ENCODE measurements at regions not wholly inside any gene's neighbourhood (a gene's known extent, or its start where the extent isn't known, plus 50 kb on each side); places are given as distances from the start of the nearest gene placed in this dataset.
"Not testable (repeated sequence)": the region's sequence is repeated elsewhere in the genome, so short reads cannot be mapped to it uniquely, and the experiment has no call there.

DNA sequence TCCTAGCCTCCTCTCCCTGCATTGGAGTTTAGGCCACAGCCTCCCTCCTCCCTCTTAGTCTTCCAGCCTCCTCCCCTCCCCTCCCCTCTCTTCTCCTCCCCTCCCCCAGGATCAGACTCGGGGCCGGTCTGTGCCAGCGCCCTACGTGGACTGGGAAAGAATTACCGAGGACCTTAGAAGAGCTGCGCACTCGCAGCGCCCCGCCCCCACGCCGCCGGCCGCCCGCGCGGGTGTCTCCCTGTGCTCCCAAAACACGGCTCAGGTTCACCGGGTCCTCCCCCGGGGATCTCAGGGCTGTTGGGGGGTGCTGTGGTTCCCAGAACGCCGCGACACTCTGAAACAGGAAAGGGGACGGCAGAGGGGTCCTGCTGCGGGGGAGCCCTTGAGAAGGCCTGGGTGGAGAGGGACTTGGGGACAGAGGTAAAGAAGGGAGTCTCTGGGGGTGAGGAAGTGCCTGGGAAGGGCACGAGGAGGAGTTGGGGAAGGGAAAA, 122.3 kb upstream of the TBL1X start:
- peak; percentile 50 for DNase-seq (ENCODE audit: low read depth, low spot score)

DNA sequence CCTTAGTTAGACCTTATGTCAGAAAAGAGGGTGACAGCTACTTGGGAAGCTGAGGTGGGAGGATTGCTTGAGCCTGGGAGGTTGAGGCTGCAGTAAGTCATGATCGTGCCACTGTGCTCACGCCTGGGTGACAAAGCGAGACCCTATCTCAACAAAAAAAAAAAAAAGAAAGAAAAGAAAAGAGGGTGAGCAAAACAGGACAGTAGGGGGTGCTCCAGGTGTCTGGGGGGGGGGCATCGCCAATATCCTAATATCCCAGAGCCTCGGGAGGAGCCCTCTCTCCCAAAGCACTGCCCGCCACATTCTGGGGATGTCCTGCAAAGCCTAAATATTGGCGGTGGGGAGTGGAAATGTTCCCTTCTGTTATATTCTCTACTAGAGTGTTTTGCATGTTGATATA, 120.9 kb upstream of the TBL1X start:
- DNase-seq (ENCODE audit: low read depth, low spot score): no peak

DNA sequence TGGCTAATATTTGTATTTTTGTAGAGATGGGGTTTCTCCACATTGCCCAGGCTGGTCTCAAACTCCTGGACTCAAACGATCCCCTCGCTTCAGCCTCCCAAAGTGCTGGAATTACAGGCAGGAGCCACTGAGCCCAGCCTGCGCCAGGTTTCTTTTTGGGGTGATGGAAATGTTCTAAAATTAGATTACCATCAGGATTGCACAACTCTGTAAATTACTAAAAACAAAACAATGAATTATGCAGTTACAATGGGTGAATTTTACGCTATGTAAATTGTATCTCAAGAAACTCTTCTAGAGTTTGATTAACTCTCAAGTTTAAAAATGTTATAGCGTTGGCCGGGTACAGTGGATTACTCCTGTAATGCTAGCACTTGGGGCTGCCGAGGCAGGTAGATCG, 118.9 kb upstream of the TBL1X start:
- no peak for DNase-seq (ENCODE audit: low read depth, low spot score)

DNA sequence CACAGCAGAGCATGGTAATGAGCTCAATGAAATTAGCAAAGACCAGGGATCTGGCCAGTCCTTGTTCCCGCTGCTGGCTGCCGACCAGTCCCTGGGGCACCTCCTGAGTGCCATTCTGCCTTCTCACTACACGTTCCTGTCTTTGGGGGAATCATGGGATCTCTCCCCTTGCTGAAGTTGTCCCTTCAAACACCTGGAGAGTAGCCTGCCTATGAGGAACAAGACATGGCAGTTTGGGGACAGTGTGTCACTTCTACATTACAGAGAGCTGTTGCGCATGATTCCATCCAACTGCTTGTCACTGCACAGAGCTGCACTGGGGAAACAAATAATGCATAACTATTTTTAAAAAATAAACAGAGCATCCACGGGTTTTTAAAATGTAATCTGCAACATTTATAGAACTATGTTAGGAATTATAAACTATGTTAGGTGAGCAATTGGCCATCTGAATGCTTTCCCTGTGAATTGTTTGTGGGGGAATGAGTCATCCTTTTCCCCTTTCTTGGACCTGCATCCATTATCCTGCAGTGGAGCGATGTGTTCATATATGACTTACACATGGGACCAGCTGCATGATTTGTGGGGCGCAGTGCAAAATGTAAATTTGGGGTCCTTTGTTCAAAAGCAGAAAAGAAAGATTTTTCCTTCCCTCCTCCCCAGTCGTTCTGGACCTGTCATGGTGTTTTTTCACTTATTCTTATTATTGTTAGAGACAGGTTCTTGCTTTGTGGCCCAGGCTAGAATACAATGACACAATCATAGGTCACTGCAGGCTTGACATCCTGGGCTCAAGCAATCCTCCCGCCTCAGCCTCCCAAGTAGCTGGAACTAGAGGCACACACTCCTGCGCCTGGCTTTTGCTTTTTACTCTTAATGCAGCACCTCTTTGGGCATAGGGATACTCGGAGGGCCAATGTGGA, 115.0 kb upstream of the TBL1X start:
- no peak for DNase-seq (ENCODE audit: low read depth, low spot score)

DNA sequence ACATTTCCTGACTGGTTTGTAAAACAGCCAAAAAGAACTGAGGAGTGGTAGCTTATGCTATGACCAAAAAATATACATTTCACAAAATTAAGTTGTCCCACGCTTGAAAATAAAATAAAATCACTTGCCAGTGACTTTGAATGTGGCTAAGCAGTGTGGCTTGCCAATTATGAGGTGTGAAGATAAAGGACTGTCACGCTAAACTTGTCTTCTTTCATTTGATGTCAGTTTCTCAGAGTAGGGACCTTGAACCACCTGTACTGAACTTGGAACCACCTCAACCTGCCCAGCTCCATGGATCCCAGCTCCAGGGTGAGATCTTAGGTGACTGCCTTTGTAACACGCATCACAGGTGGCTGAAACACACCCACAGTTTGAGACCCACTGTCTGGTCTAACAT, 113.7 kb upstream of the TBL1X start:
- DNase-seq (ENCODE audit: low read depth, low spot score): no peak

DNA sequence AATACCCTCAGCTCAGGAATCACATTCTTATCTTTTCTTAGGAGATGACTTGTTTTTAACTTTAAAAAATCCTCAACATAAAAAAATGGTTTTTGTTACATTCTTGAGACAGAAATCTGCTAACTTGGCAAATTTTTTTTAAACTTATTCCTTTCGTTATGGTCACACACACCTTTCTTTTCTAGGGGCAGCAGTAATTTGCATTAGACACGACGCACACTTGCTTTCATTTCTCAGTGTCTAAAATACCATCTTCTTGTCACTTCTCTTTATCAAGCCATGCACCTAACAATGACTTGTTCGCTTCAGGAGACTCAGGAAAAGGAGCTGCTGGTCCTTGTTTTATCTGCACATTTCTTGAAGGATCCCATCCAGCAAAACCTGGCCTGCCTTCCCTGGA, 112.6 kb upstream of the TBL1X start:
- DNase-seq (ENCODE audit: low read depth, low spot score): no peak

DNA sequence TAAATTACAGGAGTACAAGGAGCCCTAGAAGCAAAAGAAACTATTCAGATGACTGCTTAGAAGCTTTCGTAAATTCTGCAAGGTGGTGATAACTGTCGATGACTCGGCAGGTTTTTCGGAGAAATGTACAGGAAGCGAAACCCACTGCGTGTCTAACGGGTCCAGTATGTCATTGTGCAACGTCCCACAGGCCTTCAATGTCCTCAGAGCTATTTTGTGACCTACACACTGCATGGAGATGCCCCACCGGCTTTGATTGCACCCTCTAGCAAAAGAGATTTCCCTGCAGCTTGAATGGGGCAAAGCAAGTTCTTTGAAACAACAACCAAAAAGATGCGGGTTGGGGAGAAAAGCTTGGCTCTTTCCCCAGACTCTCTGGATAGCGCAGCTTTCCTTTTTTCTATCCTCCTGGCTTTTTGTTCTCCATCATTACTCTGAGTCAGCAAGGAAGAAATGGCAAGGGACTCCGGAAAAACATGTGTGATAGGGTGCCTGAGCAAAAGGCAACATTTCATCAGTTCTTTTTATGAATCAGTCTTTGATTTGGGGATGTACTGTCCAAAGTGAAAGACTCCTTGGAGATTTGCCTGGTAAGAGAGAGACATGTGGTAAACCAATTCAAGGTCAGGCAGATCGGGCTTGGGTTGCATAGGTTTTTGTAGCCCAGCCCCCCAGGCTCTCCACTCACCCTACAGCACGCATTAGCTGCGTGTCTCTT, 112.0 kb upstream of the TBL1X start:
- DNase-seq (ENCODE audit: low read depth, low spot score): no peak

DNA sequence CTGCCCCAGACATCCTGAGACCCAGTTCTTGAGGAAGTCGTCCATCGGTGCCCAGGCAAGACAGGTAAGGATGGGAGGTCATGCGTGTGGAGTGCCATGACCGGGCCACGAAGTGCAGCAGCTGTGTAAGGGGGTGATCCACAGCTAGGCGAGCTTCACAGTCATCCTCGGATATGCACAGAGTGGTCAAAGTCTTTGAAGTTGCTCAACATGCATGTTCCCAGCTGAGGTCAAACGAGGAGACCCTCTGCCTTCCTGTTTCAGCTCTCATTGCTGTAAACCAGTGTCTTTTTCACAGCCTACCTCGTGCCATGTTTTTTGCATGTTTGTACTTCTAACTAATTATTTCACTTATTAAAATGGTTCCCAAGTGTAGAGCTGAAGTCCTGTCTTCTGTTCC, 109.9 kb upstream of the TBL1X start:
- no peak for DNase-seq (ENCODE audit: low read depth, low spot score)

DNA sequence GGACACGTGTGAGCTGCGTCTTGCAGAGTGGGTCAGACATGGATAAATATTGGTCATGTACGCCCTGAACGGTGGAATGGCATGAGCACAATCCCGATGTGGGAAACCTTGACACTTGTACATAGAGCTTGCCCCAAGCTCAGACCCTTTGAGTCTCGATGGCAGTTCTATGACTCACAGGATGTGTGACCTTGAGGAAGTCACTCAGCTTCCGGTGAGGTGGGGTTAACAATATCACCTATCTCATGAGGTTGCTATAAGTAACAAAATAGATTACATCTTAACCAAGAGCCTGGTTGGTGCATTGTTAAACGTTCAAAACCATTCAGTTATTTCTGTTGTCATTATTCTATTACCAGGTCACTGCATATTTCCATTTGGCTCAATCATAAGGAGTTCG, 109.1 kb upstream of the TBL1X start:
- no peak for DNase-seq (ENCODE audit: low read depth, low spot score)

DNA sequence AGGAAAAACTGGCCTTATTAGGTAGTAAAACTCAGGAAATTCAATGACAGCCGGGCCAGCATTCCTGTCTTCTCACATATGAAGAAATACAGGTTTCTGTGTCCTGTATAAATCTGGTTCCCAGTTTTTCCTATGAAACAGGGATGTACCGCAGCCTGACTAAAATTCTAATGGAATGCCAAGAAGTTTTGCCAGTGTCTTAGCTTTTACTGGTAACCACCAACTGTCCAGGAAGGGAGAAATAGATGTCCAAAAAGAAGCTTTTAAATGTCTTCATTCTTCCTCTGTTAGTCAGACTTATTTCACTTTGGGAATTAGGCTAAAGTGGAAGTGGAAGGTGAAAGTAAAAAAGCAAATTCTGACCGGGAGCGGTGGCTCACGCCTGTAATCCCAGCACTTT, 108.0 kb upstream of the TBL1X start:
- DNase-seq (ENCODE audit: low read depth, low spot score): no peak

DNA sequence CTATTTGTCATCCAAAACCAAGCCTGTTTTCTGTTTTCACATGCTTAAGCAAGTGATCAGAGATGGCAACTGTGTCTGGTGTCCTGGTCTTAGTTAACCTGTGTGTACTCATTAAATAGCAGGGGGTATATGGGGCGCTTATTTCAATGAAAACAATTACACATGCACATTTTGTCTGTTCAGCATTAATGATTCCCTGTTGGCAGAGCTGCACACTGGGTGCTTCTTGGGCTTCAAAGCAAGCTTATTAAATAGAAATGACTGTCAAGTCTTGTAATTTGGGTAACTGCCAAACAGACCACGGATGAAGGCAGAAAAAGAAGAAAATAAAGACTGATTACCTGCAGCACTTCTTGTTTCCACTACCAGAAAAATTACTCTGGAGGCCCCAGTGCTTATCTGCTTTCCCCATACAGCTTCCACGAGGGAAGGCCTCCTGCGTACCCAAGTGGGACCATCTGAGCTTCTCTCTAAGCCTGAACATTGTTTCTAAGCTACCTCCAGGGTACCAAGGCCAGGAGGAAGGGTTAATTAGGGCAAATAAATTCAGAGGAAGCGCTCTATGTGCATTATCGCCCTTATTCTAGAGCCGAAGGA, 107.2 kb upstream of the TBL1X start:
- no peak for DNase-seq (ENCODE audit: low read depth, low spot score)

DNA sequence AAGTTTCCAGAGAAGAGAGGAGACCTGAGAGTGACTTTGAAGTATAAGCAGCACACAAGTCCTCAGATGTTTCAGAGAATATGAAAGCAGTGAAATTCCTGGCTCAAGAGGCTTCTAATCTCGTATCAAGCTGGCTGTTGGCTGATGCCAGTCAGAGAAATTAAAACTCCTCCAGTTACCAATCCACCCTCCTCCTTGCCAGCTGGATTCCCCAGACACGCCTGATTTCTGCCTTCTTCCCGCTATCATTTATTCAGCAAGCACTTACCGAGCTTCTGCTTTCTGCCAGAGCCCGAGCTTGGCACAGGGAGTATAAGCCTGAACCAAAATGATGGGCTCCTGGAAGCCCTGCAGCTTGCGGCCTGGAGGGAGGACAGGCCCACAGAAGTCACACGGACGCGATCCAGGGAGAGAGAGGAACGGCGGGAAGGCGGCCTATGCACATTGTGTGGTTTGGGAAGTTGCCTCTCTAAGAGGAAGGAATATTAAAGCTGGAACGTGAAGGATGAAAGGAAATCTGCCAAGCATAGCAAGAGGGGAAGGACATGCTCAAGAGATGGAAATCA, 102.4 kb upstream of the TBL1X start:
- no peak for DNase-seq (ENCODE audit: low read depth, low spot score)

DNA sequence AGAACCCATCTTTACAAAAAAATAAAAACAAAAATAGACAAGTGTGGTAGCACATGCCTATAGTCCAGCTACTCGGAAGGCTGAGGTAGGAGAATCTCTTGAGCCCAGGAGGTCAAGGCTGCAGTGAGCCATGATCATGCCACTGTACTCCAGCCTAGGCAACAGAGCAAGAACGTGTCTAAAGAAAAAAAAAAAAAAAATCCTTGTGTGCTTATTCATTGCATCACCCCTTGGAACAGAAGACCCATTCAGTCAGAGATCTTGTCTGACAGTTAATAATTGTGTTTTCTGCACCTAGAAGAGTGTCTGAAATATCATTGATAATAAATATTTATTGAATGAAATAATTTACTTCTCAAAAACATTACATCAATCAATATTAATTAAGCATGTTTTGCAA, 97.4 kb upstream of the TBL1X start:
- DNase-seq (ENCODE audit: low read depth, low spot score): no peak

DNA sequence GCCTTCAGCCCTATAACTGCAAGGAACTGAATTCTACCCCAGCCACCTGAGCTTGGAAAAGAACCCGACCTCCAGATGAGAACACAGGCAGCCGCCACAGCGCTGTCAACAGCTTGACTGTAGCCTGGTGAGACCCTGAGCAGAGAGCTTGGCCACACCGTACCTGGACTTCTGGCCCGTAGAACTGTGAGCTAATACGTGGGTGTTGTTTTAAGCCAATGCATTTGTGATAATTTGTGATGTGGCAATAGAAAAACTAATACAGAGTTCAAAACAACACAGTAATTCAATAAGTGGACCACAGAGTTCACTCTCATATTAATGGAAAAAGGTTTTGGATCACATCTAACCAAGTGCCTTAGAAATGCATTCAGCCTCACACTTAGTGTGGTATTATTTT, 96.6 kb upstream of the TBL1X start:
- no peak for DNase-seq (ENCODE audit: low read depth, low spot score)

DNA sequence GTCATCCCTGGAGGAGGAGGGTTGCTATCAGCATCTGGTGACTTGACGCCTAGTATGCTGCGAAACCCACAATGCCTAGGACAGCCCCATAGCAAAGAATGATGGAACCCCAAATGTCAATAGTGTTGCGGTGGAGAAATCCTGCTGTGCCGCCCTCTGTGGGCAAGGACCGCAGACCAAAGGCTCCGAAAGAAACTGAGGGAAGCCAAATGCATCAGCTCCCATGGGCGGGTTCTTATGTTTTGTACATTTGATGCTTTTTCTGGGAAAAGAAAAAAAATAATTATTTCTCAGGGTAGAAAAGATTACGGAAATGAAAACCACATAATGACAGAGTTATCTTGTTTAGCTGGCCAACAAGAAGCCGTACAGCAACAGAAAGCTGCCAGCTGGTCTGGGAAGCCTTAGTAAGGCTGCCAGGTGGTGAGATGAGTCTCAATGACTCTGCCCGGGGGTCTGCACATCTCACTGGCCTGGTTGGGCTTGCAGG, 95.0 kb upstream of the TBL1X start:
- no peak for DNase-seq (ENCODE audit: low read depth, low spot score)

DNA sequence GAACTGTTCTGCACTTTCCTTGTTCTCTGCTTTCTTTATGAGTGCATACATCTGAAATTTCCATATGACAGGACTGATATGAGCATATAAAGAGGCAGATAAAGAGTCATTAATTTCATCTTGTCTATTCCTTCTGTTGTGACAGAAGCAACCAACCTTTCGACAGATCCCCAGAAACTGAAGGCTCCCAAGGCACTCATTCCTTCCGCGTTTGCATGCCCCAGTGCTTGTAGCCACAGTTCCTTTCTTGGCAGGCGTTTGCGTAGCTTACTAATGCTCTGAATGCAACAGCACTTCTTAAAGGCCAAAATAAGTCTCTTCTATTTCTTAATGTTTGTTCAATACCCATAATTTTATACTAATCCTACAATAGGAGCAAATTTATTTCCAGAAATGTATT, 94.0 kb upstream of the TBL1X start:
- no peak for DNase-seq (ENCODE audit: low read depth, low spot score)

DNA sequence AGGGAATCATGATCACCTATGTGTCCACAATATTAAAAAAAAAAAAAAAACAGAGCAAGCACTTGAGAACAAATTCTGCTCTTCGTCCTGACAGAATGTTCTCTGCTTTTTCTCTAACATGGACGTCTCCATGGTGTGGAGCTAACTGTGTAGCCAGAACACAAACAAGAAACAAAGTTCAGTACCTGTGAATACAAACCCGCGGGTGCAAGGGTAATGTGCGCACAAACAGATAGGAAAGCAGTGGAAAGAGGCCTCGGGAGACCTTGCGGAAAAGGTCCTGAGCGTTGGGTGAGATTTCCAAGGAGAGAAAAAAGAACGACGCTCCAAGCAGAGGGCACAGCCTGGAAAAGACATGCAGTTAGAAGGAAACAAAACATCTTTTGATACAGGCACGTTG, 92.0 kb upstream of the TBL1X start:
- no peak for DNase-seq (ENCODE audit: low read depth, low spot score)

DNA sequence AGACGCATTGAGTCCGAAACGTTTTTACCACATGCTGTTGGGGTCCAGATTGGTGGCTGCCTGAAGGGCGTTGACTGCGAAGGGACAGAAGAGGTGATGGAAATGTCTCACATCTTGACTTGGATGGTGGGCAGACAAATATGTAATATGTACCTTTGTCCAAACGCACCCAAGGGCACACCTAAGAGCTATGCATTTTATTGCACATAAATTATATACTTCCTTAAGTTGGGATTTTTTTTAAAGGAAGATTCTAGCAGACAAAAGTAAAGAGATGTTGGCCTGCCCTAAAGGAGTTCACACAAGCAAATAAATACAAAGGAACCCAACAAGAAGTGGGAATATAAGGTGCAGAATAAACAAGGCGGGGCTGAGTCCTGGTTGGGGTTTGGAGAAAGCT, 91.1 kb upstream of the TBL1X start:
- no peak for DNase-seq (ENCODE audit: low read depth, low spot score)

DNA sequence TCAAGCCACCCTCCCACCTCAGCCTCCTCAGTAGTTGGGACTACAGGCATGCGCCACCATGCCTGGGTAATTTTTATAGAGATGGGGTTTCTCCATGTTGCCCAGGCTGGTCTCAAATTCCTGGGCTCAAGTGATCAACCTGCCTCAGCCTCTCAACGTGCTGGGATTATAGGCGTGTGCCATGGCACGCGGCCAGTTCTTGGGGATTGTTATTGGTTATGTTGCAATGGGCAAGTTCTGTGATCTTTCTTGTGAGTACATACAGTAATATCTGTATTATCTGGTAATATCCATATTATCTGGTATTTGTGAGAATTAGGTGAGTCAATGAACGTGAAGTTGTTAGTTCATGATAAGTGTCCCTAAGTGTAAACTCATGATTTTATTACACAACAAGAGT, 90.3 kb upstream of the TBL1X start:
- DNase-seq (ENCODE audit: low read depth, low spot score): no peak

DNA sequence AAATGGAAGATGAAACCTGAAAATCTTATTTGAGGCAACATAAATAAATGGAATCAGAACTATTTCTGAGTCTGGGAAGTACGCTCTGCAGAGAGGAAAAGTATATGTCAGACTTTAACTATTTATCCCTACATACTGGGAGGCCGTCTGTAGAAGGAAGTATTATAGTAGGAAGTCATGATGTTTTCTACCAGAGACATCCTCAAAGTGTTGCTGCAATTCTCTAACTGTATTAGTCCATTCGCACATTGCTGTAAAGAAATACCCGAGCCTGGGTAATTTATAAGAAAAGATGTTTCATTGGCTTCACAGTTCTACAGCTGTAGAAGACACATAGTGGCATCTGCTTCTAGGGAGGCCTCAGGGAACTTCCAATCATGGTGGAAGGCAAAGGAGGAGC, 88.7 kb upstream of the TBL1X start:
- no peak for DNase-seq (ENCODE audit: low read depth, low spot score)

DNA sequence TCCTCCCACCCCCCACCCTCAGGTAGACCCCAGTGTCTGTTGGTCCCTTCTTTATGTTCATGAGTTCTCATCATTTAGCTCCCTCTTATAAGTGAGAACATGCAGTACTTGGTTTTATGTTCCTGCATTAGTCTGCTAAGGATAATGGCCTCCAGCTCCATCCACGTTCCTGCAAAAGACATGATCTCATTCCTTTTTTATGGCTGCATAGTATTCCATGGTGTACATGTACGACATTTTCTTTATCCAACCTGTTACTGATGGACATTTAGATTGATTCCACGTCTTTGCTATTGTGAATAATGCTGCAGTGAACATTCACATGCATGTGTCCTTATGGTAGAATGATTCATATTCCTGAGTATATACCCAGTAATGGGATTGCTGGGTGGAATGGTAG, 87.6 kb upstream of the TBL1X start:
- DNase-seq (ENCODE audit: low read depth, low spot score): not testable (repeated sequence)

All from brain pericyte (primary cell).